ENCODE measurements at regions not wholly inside any gene's neighbourhood (a gene's known extent, or its start where the extent isn't known, plus 50 kb on each side); places are given as distances from the start of the nearest gene placed in this dataset.

DNA sequence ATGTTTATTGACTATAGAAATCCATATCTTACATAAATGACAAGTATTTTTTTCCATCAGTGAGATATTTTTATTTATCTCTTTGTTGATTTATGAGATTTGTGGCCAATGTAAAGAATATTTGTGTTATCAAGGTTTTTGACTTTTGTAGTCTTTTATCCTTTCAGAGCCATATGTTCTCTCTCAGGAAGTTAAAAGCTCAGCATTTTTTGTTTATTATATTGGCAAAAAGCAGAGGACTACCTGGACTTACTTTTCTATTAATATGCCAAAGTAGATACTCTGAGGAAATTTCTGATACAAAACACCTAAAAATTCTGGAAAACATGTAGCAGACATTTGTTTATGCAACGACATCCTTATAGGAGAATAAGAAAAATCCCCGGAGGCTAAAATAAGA is 490.3 kb downstream of the SLC6A15 start:
- TF ChIP-seq, protein P1, sequence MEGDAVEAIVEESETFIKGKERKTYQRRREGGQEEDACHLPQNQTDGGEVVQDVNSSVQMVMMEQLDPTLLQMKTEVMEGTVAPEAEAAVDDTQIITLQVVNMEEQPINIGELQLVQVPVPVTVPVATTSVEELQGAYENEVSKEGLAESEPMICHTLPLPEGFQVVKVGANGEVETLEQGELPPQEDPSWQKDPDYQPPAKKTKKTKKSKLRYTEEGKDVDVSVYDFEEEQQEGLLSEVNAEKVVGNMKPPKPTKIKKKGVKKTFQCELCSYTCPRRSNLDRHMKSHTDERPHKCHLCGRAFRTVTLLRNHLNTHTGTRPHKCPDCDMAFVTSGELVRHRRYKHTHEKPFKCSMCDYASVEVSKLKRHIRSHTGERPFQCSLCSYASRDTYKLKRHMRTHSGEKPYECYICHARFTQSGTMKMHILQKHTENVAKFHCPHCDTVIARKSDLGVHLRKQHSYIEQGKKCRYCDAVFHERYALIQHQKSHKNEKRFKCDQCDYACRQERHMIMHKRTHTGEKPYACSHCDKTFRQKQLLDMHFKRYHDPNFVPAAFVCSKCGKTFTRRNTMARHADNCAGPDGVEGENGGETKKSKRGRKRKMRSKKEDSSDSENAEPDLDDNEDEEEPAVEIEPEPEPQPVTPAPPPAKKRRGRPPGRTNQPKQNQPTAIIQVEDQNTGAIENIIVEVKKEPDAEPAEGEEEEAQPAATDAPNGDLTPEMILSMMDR (conservative IDR thresholded peaks at IDR 0.05), result no peak
- no peak for TF ChIP-seq ZFX (IDR thresholded peaks at IDR 0.05)
